ENCODE measurements at regions not wholly inside any gene's neighbourhood (a gene's known extent, or its start where the extent isn't known, plus 50 kb on each side); places are given as distances from the start of the nearest gene placed in this dataset.

- no peak for DNase-seq
Observed at GRCh38 chr15:26372706-26373105, 400.2 kb downstream of the GABRB3 start.

- DNase-seq, result no peak
Observed at GRCh38 chr15:26365077-26365476, 407.8 kb downstream of the GABRB3 start.

- DNase-seq, result no peak
Observed at GRCh38 chr15:26359855-26360254, 413.0 kb downstream of the GABRB3 start.

GRCh38 chr15:26358708-26359107 is 414.2 kb downstream of the GABRB3 start:
- no peak for DNase-seq

GRCh38 chr15:26357653-26358052 is 415.2 kb downstream of the GABRB3 start:
- DNase-seq, result no peak

- DNase-seq, result no peak
Observed at GRCh38 chr15:26355472-26356074, 417.3 kb downstream of the GABRB3 start.

- no peak for DNase-seq
Observed at GRCh38 chr15:26352909-26353308, 420.0 kb downstream of the GABRB3 start.

- no peak for DNase-seq
Observed at GRCh38 chr15:26352406-26352805, 420.5 kb downstream of the GABRB3 start.

GRCh38 chr15:26325495-26325894 is 447.4 kb downstream of the GABRB3 start:
- DNase-seq, result no peak

- DNase-seq, result no peak
Observed at GRCh38 chr15:26323566-26323965, 449.3 kb downstream of the GABRB3 start.

- DNase-seq, result no peak
Observed at GRCh38 chr15:26318689-26319088, 454.2 kb downstream of the GABRB3 start.

GRCh38 chr15:26314577-26314976 is 451.4 kb upstream of the ATP10A start:
- DNase-seq, result no peak

- no peak for DNase-seq
Observed at GRCh38 chr15:26311710-26312236, 448.6 kb upstream of the ATP10A start.

GRCh38 chr15:26298659-26299170 is 435.6 kb upstream of the ATP10A start:
- no peak for DNase-seq

GRCh38 chr15:26298010-26298658 is 435.0 kb upstream of the ATP10A start:
- no peak for DNase-seq

GRCh38 chr15:26295336-26296085 is 432.4 kb upstream of the ATP10A start:
- DNase-seq, result no peak

GRCh38 chr15:26294059-26294689 is 431.0 kb upstream of the ATP10A start:
- DNase-seq, result no peak

- no peak for DNase-seq
Observed at GRCh38 chr15:26287381-26287780, 424.3 kb upstream of the ATP10A start.

- DNase-seq, result no peak
Observed at GRCh38 chr15:26280281-26280680, 417.2 kb upstream of the ATP10A start.

GRCh38 chr15:26261966-26262365 is 398.8 kb upstream of the ATP10A start:
- no peak for DNase-seq

- DNase-seq, result no peak
Observed at GRCh38 chr15:26261413-26261812, 398.3 kb upstream of the ATP10A start.

GRCh38 chr15:26260517-26261133 is 397.5 kb upstream of the ATP10A start:
- no peak for DNase-seq

GRCh38 chr15:26259581-26259980 is 396.5 kb upstream of the ATP10A start:
- DNase-seq, result no peak
